ENCODE measurements at regions not wholly inside any gene's neighbourhood (a gene's known extent, or its start where the extent isn't known, plus 50 kb on each side); places are given as distances from the start of the nearest gene placed in this dataset.

DNA sequence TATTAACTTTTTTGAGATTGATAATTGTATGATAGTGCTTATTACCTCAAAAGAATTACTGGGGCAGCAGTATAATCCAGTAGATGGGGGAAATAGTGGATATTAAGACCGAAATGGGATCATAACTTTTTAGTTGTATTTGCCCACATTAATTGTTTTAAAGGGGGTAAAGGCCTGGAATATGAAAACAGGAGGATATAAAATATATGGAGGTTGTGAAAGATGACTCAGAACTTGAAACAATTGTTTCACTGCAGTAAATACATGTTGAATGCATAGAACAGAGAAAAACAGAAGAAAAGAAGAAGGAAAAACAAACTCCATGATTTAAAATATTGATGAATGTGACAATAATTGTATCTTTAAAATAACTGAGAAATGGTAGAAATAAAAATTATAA is 94.1 kb upstream of the VPREB1 start:
- no peak for DNase-seq

DNA sequence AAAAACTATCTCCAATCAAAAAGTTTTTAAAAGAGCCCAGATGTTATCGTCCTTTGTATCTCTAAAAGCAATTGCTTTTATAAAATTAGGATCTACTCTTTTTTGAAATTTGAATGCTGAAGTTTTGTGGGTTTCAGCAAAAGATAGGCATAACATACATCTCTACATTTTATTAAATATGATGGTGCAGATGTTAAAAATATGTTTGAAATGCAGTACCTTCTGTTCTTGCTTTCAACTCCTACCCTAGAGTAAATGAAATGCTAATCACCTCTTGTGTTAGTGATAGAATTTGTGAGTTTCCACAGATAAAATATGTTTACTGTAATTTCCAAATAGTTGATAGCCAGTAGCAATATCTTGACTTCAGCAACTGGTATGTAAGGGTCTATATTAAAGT is 95.7 kb upstream of the VPREB1 start:
- no peak for DNase-seq

DNA sequence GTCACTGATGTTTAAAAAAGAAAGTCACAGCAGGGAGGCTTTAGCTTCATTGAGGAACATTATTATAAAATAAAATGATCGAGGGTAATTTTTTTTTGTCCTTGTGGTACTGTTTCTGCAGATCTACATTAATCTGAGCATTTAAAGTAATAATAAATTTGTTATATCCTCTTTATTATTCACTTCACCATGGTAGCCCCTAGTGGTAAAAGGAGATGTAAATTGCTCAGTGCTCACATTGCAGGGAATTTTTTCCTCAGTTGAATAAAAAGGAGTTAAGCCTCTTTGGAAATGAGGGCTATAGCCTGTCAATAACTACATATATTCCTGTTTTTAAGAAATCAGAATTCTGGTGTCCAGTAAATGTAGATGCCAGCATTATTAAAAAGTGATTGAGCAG is 99.7 kb upstream of the VPREB1 start:
- no peak for DNase-seq

DNA sequence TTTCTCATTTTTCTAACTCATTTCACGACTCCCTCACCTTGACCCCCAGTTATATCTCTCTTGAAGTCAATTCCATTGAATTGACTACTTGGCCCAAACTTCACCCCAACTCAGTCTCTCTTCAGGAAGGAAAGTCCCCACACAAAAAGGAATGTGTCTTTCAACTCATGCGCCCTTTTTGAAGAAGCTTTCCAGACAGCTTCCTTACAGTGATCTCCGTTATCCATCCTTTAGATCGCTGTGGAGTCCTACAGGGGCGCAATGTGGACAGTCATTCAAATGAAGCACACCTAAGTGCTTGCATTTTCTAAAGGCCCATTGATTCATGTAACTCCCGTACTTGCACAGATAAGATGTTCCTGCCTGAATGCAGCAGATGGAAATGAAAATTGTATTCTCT is 101.1 kb upstream of the VPREB1 start:
- no peak for DNase-seq

DNA sequence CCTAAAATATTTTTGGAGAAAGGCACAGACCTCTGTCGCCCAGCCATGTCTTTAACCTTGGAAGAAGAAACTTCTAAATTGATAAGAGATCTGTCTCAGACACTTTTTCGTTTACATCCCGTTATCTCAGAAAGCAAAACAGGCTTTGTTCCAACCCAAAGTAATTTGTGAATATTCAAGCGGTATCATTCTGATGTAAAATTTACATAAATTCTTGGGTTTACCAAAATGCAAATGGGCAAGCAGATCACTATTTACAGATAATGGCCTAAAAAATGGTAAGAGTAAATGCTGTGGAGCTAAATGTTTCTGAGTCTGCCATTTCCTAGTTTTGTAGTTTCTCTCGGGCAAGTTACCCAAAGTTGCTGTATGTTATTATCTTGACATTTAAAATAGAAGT is 101.9 kb upstream of the VPREB1 start:
- DNase-seq: no peak

DNA sequence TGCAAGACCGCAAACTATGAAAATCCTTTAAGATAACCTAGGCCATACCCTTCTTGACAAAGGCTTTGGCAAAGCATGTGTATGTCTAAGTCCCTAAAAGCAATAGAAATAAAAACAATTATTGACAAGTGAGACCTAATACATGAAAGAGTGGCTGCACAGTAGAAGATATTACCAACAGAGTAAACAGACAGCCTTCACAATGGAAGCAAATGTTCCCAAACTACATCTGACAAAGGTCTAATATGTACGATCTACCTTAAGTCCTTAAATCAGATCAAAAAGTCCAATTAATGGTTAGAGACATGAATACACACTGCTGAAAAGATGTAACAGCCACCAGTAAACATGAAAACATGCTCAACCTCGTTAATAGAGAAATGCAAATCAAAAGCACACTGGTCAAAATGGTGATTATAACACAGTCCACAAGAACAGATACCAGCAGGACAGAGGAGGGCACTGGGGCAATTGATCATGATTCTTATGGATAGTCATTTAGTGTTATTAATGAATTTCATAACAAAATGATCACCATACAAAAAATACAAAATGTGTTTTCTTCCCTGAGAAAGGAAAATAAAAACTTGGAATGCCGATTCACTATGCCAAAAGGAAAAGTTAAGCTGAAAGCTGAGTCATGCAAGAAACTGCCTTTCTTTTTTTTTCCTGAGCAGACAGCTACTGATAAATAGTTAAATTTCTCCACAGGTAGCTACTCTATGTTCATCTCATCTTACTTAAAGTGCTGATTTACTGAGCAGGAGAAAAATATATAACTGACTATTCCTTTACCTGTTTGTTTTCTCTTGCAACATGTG is 102.6 kb upstream of the VPREB1 start:
- no peak for DNase-seq

DNA sequence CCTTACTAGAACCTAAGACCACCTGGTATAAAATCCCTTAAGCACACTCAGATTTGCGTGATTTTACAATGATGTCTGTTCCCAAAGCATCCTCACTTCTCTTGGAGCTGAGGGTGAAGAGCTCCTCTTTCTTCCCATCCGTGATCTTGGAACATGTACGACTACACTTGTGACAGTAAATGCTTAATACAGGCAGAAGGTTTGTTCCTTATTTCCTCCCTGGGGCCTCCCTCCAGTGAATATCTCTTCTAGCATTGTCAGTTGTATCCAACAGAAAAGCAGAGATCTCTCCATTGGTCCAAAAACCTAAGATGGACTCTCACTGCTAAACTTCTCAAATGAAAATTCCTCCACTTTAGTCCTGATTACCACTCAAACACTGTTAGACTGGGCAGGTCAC is 103.6 kb upstream of the VPREB1 start:
- DNase-seq: no peak

DNA sequence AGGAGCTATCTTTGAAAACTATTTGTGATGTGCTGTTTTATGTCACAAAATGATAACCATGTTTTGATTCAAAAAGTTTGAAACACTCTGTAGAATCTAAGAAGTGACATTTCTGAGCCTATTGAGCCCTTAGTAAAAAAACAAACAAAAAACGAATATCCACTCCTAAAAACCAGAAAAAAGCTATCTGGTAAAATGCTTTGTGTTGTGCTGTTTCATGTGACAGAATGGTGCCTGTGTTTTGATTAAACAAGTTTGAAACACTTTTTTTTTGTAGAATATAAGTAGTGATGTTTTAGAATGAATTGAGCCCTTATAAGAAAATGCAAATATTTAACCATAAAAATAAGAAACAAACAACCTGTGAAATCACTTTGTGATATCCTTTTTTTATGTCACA is 105.2 kb upstream of the VPREB1 start:
- no peak for DNase-seq

DNA sequence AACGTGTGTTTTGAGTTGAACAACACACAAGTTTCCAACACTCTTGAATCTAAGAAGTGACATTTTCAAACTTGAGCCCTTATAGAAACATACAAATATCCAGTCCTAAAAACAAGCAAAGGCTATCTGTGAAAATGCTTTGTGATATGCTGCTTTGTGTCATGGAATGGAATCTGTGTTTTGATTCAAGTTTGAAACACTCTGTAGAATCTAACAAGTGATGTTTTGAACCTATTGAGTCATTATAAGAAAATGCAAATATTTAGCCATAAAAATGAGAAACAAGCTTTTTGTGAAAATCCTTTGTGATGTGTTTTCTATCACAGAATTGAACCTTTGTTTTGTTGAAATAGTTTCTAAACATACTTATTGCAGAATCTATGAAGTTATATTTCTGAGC is 105.7 kb upstream of the VPREB1 start:
- DNase-seq: no peak

DNA sequence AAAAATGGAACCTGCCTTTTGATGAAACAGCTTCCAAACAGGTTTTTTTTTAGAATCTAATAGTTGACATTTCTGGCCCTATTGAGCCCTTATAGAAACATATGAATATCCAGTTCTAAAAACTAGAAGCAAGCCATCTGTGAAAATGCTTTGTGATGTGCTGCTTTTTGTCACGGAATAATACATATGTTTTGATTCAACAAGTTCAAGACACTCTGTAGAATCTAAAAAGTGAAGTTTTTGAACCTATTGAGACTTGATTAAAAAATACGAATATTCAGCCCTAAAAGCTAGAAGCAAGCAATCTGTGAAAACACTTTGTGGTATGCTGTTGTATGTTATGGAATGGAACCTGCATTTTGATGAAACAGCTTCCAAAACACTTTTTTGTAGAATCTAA is 106.7 kb upstream of the VPREB1 start:
- no peak for DNase-seq

DNA sequence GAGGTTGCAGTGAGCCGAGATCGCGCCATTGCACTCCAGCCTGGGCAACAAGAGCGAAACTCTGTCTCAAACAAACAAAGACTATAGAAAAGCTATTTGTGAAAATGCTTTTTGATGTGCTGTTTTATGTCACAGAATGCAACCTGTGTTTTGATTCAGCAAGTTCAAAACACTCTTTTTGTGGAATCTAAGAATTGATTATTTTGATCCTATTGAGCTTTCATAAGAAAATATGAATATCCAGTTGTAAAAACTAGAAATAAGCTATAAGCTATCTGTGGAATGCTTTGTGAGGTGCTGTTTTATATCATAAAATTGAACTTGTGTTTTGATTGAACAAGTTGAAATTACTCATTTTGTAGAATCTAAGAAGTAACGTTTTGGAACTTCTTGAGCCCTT is 110.7 kb upstream of the VPREB1 start:
- no peak for DNase-seq

DNA sequence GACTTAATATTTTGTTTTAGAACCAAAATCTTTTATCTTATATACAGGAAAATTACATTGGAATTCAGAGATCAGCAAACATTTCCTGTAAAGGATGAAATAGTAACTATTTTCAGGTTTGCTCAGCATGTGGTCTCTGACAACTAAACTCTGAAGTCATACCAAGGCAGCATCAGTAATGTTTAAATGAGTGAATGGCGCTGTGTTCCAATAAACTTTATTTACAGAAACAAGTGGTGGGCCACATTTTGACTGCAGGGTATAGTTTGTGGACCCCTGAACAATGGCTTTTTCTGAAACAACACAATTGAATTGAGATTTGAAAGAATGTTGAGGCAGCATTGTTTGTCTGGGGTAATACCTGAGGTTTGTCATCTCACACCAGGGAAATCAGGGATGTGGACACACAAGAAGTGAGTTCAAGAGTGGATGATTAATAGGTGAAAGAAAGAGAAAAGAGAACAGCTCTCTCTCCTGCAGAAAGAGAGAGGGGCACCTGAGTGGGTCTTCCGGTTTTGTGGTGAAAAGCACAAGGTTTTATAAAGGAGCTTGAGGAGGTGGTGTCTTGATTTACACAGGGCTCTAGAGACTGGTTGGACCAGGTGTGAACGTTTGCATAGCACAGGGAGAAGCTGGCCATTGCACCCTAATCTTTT is 113.5 kb upstream of the VPREB1 start:
- no peak for DNase-seq

DNA sequence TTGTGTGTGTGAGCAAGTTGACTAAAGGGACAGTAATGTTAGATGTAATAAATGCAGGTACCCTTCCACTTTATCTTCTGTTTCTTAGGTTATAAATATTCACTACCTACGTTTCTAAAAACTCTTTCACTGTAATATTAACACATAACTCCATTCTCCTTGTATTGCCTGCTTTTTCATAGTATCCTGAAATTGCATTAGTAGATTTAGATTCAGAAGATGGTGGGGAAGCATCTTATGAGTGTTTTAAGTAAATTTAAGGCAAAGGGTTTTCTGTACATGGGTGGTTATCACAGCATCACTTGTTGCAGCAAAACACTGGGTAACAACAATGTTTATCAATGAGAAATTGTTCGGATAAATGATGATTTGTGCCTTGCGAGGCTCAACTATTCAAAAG is 115.2 kb upstream of the VPREB1 start:
- no peak for DNase-seq

DNA sequence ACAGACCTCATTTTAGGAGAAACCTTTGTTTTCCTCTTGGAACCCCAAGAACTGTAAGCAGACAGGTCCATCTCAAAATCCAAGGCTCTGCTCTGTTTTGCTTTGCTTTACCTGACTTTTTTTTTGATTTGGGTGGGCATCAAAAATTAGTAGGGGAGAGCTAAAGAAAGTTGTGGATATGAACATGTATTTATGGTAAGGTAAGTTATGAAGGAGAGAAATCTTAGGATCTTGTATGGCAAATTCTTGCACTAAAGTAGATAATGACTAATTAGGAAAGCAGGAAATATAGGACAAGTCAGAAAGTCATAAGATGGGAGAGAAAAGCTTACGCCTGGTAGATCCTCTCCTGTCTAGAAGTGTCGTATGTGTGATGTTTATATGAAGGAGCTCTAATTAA is 116.1 kb upstream of the VPREB1 start:
- DNase-seq: no peak

DNA sequence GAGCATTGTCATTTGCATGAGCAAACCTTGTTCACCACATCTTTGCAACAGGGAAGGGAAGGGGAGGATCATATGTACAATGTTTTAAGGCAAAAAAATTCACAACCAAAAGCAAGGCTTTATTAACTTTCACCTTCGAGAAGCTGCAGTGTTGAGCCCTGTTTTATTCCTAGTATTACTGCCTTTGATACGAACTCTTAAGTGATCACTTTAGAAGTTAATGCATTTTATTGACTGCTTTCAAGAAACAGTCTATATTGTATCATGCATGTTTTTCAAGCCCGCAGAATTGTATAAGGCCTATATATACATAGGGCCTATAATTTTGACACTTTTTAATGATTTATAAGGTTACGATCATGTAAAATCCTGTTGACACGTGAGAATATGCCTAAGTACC is 117.5 kb upstream of the VPREB1 start:
- DNase-seq: no peak

DNA sequence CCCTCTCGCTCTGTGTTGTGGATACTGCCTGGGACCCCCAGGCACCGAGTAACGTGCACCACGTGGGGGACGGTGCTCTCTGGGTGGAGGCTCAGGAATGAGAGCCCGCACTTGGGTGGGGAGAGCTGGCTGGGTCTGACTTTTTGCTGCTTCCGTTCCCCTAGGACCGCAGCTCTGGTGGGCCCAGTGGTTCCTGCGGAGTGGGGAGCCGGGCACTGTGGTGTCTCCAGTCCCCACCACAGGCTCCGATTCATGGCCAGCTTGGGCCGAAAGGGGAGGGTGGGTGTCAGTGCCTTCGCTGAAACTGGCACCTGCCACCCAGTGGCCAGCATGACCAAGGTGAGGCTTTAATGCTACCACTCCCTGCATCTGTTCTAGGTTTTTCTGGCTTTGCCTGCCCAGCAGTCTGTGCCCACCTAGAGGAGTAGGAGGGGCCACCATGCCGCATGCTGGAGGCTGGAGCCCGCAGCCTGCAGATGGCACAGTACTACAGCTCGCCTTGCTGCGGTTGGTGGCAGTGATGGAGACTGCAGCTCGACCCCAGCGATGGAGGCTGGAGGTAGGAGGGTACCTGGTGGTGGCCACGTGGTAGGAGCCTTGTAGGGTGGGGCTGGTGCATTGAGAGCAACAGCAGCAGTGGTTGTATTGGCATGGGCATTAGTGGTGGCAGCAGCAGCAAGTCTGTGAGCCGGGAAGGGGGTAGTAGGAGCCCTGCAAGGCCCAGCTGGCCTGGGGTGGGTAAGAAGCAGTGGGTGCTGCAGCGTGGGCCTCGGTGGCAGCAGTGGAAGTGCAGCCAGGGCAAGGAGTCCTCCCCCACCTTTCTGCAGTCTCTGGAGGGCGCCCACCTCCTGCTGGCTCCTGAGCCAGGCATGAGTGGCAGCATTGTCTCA is 118.8 kb upstream of the VPREB1 start:
- DNase-seq: no peak

DNA sequence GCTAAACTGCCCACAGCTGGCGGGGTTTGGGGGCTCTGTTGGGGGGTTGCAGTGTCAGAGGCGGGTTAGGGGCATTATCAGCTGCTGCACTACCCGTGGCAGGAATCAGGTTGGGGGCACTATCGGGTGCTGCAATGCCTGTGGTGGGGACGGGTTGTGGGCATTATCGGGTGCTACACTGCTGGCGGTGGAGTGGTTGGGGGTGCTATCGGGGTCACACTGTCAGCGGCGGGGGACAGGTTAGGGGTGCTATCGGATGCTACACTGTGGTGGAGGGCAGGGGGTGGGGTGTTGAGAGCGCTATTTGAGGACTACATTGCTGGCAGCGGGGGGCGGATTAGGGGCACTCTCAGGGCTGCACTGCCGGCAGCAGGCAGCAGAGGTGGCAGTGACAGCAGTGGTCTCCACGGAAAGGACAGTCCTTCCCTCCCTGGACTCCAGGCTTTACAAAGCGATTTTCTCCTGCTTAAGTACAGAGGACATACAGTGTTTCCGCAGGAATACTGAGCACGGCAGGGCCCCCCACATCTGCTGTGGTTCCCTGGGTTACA is 119.5 kb upstream of the VPREB1 start:
- no peak for DNase-seq

DNA sequence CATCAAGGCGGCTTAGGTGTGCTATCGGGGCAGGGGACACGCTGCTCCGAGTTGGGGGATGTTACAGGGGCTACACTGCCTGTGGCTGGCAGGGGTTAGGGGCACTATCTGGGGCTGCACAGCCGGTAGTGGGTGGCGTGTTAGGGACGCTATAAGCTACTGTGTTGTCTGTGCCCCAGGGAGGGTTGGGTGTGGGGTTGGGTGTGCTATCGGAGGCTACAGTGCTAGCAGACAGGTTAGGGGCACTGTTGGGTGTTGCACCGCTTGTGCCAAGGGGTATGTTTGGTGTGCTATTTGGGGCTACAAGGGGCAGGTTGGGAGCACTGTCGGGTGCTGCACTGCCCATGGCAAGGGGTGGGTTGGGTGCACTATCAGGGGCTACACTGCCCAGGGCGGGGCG is 120.2 kb upstream of the VPREB1 start:
- no peak for DNase-seq

DNA sequence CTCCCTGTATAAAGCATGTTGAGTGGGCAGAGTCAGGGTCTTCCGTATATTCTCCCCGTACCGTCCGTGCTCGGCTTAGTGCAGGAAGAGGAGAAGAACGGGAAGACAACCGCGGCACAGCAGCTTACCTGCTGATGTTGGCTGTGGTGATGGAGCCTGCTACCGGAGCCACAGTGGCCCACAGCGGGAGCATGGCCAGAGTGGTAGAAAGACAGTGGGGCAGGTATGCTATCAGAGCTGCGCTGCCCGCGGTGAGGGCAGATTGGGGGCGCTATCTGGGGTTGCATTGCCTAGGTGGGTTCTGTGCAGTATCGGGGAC is 120.7 kb upstream of the VPREB1 start:
- no peak for DNase-seq

DNA sequence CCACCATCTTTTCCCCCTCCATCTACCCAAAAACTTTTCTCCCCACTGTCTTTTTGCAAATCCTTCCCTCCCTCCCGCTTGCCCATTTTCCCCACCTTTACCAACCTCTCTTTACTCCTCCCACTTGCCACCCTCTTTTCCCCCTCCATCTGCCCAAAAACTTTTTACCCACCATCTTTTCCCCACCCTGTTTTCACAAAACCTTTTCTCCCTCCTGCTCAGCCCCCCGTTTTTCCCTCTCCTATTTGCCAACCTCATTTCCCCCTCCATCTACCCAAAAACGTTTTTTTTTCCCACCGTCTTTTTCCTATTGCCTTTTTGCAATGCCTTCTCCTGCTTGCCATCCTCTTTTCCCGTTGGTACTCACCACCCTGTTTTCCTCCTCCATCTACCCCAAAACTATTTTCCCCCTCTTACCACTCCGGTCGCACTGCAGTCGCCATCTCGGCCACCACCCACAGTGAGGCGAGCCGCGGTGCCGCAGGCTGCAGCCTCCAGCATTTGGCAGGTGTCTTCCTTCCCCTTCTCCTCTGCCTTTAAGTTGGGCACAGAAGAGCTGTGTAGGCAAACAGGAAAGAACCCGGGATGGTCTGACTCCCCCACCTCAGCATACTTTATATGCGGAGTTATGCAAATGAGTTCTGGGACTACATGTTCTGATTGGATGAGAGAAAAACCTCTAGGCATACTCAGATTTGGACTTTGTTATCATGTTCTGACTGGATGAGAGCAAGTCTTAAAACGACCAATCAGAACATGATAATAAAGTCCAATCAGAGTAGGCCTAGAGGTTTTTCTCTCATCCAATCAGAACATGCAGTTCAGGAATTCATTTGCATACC is 121.2 kb upstream of the VPREB1 start:
- DNase-seq: no peak

All from amygdala (tissue), 56 donors.